K562 (cell line): ENCODE measurements at regions not wholly inside any gene's neighbourhood (a gene's known extent, or its start where the extent isn't known, plus 50 kb on each side); places are given as distances from the start of the nearest gene placed in this dataset.

Source experiments
- ATAC-seq: fragments of 200-7000 bp; cut with Tn5 transposase; 3 replicates; pipeline ENCODE4 v1.9.1; 2020; ENCODE audit warnings: moderate library complexity
- BruUV-seq: library from RNA; stranded (reverse); fragments of 400-500 nt; replicated peaks from 2 replicates; lab custom pipeline; 2021; lab: Mats Ljungman, UMichigan
- CTCF ChIA-PET: fragments of 300-600 bp; formaldehyde crosslinking; extraction: SDS; loops from one replicate; lab custom pipeline; 2021; ENCODE audit warnings: low intra/inter-chr PET ratio; lab: Yijun Ruan, JAX
- POLR2A ChIA-PET: fragments of 300-600, 350-650 bp; sonication (Branson Sonifier 250); formaldehyde crosslinking; extraction: SDS; loops from one replicate; lab custom pipeline; 2021; ENCODE audit warnings: antibody characterized with exemption, inconsistent platforms; lab: Yijun Ruan, JAX
- DNase-seq, 4 experiments: peaks; one replicate each; pipeline versions ENCODE4 v3.0.0 to v3.0.0-alpha.2; 2011 to 2018; ENCODE audit warnings: low spot score in 3 of 4, mixed read lengths in 3 of 4; ENCODE audit errors: extremely low read depth in 1 of 4
- FAIRE-seq: peaks from 2 replicates; lab custom pipeline; 2011; peaks lifted over from hg19 to GRCh38; lab: Jason Lieb, UNC
- H2AFZ ChIP-seq: 2 replicates; pipeline ENCODE4 v1.6.0; 2011; ENCODE audit warnings: low read depth, low read length, control low read depth, inconsistent platforms
- H3K27ac ChIP-seq: fragments of 200-600 bp; 3 replicates; pipeline ENCODE4 v1.8.0; 2011; ENCODE audit warnings: low read depth, mild to moderate bottlenecking, control low read depth, inconsistent platforms, low read length, moderate library complexity, mixed read lengths; ENCODE audit errors: extremely low read depth
- H3K27me3 ChIP-seq, 2 experiments: fragments of 300-600 bp in 1 of 2; 2 replicates in 1 of 2; 3 replicates in 1 of 2; pipeline versions ENCODE4 v1.6.0 to v1.8.0; 2011; ENCODE audit warnings: inconsistent platforms in 2 of 2, low read length in 2 of 2, mild to moderate bottlenecking in 1 of 2, mixed read lengths in 1 of 2, moderate library complexity in 1 of 2; ENCODE audit not compliant: control insufficient read depth in 2 of 2, insufficient read depth in 2 of 2
- H3K36me3 ChIP-seq: fragments of 300-600 bp; 3 replicates; pipeline ENCODE4 v1.8.0; 2011; ENCODE audit warnings: mild to moderate bottlenecking, low read length, inconsistent platforms; ENCODE audit not compliant: control insufficient read depth, insufficient read depth
- H3K4me1 ChIP-seq, 2 experiments: fragments of 200-600 bp in 1 of 2; replicated peaks in 1 of 2; 2 replicates in 1 of 2; 3 replicates in 1 of 2; pipeline versions ENCODE4 v1.5.1 to v1.8.0; 2011; ENCODE audit warnings: inconsistent platforms in 2 of 2, low read length in 2 of 2, mild to moderate bottlenecking in 1 of 2, mixed read lengths in 1 of 2, moderate library complexity in 1 of 2; ENCODE audit not compliant: control insufficient read depth in 2 of 2, insufficient read depth in 2 of 2
- H3K4me2 ChIP-seq: 2 replicates; pipeline ENCODE4 v1.6.1; 2011; ENCODE audit warnings: low read length, control low read depth, inconsistent platforms, mixed read lengths; ENCODE audit not compliant: insufficient read depth
- H3K4me3 ChIP-seq: fragments of 200-600 bp; sonication (generic), shearing (Covaris generic); 2 replicates; pipeline ENCODE4 v1.5.1; 2016; ENCODE audit warnings: control low read depth, inconsistent platforms
- H3K79me2 ChIP-seq: fragments of 200-600 bp; 3 replicates; pipeline ENCODE4 v1.8.0; 2011; ENCODE audit warnings: low read length, inconsistent platforms; ENCODE audit not compliant: control insufficient read depth, insufficient read depth
- H3K9ac ChIP-seq, 2 experiments: 2 replicates each; pipeline versions ENCODE4 v1.6.0 to v1.6.1; 2011; ENCODE audit warnings: low read depth in 2 of 2, low read length in 2 of 2, control low read depth in 1 of 2, inconsistent platforms in 1 of 2, mild to moderate bottlenecking in 1 of 2, mixed read lengths in 1 of 2; ENCODE audit not compliant: insufficient read depth in 1 of 2
- H3K9me1 ChIP-seq: one replicate; pipeline ENCODE4 v1.6.0; 2011; ENCODE audit warnings: inconsistent platforms, mild to moderate bottlenecking, low read length, moderate library complexity; ENCODE audit not compliant: control insufficient read depth, insufficient read depth
- H3K9me3 ChIP-seq: replicated peaks from 2 replicates; pipeline ENCODE4 v1.5.1; 2011; ENCODE audit warnings: low read depth, low read length, inconsistent platforms; ENCODE audit not compliant: control insufficient read depth, insufficient read depth
- H4K20me1 ChIP-seq: replicated peaks from 2 replicates; pipeline ENCODE4 v1.6.1; 2011; ENCODE audit warnings: low read length, inconsistent platforms, mixed read lengths; ENCODE audit not compliant: control insufficient read depth, insufficient read depth
- CXXC5 ChIP-seq: fragments of 250-450 bp; sonication (Bioruptor Pico); IDR thresholded peaks from 2 replicates; pipeline ENCODE4 v1.8.0; 2022; ENCODE audit warnings: inconsistent platforms, mild to moderate bottlenecking, moderate library complexity
- FOSL1 ChIP-seq: fragments of 200-800 bp; sonication (Bioruptor generic); conservative IDR thresholded peaks from 2 replicates; pipeline ENCODE4 v1.6.1; 2016; ENCODE audit warnings: missing genetic modification characterization, missing compliant biosample characterization
- MAFG ChIP-seq: fragments of 450-650 bp; conservative IDR thresholded peaks from 2 replicates; pipeline ENCODE4 v1.6.1; 2016; ENCODE audit warnings: missing genetic modification characterization, missing compliant biosample characterization
- ZNF316 ChIP-seq: fragments of 450-650 bp; IDR thresholded peaks from 2 replicates; pipeline ENCODE4 v1.6.1; 2016
- ZNF76 ChIP-seq: fragments of 250-450 bp; sonication (Bioruptor Pico); IDR thresholded peaks from 2 replicates; pipeline ENCODE4 v1.4.0; 2020; ENCODE audit warnings: mild to moderate bottlenecking, moderate library complexity, borderline replicate concordance
- WGBS: fragments of 100-300 bp; shearing (Covaris generic); methylation state at CpG from one replicate; pipeline ENCODE4 v1.1.6; 2016; ENCODE audit warnings: low coverage, mixed read lengths; ENCODE audit not compliant: insufficient coverage; ENCODE audit errors: missing lambda C conversion rate; 5-methylcytosine and 5-hydroxymethylcytosine counted together
- in situ Hi-C: fragments of 300-500 bp; cut with MboI; formaldehyde crosslinking; loops from 4 replicates; pipeline ENCODE4 v1.15.0; 2018; ENCODE audit warnings: inconsistent platforms, mixed read lengths
- intact Hi-C: fragments of 100-400 bp; cut with micrococcal nuclease; formaldehyde crosslinking; loops from 2 replicates; pipeline ENCODE4 v1.14.2; 2022

GRCh38 chr4:133559987-133560386, 410.9 kb downstream of the PCDH10 start:
- ATAC-seq (no peak), FAIRE-seq (no peak), DNase-seq (no peak)
- no peaks in the 10 kb centered on the region for H3K27me3 ChIP-seq
- H3K4me2 ChIP-seq = no peak overlapping the region
- BruUV-seq = no TSS peak
- ChIA-PET CTCF (no interaction called here), POLR2A (no interaction called here)
- no peak overlapping the region for H3K4me3 ChIP-seq
- H3K79me2 ChIP-seq = no peaks in the 10 kb centered on the region
- H4K20me1 ChIP-seq = no peaks in the 10 kb centered on the region
- intact Hi-C loops (no loop called here), in situ Hi-C loops (no loop called here)
- H2AFZ ChIP-seq = no peak overlapping the region
- peaks cover 0 to 2% of the 10 kb centered on the region in 2 experiments; a peak in 1 of 5 replicates for H3K4me1 ChIP-seq
- WGBS = 33% methylated on average over 6 of the region's 6 CpGs
- no peaks in the 10 kb centered on the region for H3K9me3 ChIP-seq
- no peaks in the 10 kb centered on the region for H3K9me1 ChIP-seq
- H3K27ac ChIP-seq = no peak overlapping the region
- H3K9ac ChIP-seq = no peak overlapping the region
- TF ChIP-seq MAFG (tag) = 0 out of 2 replicates have a peak, but pooled peaks have one; percentile 11
- TF ChIP-seq ZNF76 (CRISPR knock-in tag) = no peak
- 0 out of 2 replicates have a peak, but pooled peaks have one; percentile 6 for TF ChIP-seq ZNF316
- no peaks in the 10 kb centered on the region for H3K36me3 ChIP-seq

- FAIRE-seq (no peak), ATAC-seq (no peak), DNase-seq (no peak)
- intact Hi-C loops = no loop called here
- WGBS = 0% methylated on average over 1 of the region's 1 CpG
- ChIA-PET POLR2A (no interaction called here), CTCF (no interaction called here)
- no peaks in the 10 kb centered on the region for H3K9me3 ChIP-seq
- no peaks in the 10 kb centered on the region for H3K79me2 ChIP-seq
- no peaks in the 10 kb centered on the region for H3K27me3 ChIP-seq
- H3K9ac ChIP-seq = no peak overlapping the region
- H3K4me2 ChIP-seq = no peak overlapping the region
- H3K4me1 ChIP-seq = peaks cover 0 to 2% of the 10 kb centered on the region in 2 experiments; a peak in 1 of 5 replicates
- H2AFZ ChIP-seq = no peak overlapping the region
- BruUV-seq = no TSS peak
- TF ChIP-seq FOSL1 (peak; percentile 25; the same call in 1 of the 2 replicates), CXXC5 (no peak)
- H3K36me3 ChIP-seq = no peaks in the 10 kb centered on the region
- no peaks in the 10 kb centered on the region for H4K20me1 ChIP-seq
- H3K27ac ChIP-seq = no peak overlapping the region
- H3K4me3 ChIP-seq = no peak overlapping the region
- H3K9me1 ChIP-seq = no peaks in the 10 kb centered on the region
- in situ Hi-C loops = no loop called here
These were observed 406.6 kb downstream of the PCDH10 start for GRCh38 chr4:133555671-133556070.
